HG03378 (cell line): ENCODE measurements at regions not wholly inside any gene's neighbourhood (a gene's known extent, or its start where the extent isn't known, plus 50 kb on each side); places are given as distances from the start of the nearest gene placed in this dataset.

Experiments
- ATAC-seq: cut with Tn5 transposase; IDR thresholded peaks from one replicate; pipeline ENCODE4 v1.9.1; 2021; ENCODE audit warnings: mild to moderate bottlenecking, moderate library complexity; ENCODE audit not compliant: unreplicated experiment

- ATAC-seq = peak; percentile 99
These were observed 120.9 kb downstream of the SAMMSON start for GRCh38 chr3:70120357-70120966.

- ATAC-seq = no peak
These were observed 127.7 kb downstream of the SAMMSON start for GRCh38 chr3:70127192-70127591.

- no peak for ATAC-seq
These were observed 137.8 kb downstream of the SAMMSON start for GRCh38 chr3:70137366-70137765.

GRCh38 chr3:70138606-70139005 lies 139.1 kb downstream of the SAMMSON start:
- ATAC-seq = no peak
